Umbilical cord (tissue), 1 donor: ENCODE measurements at regions not wholly inside any gene's neighbourhood (a gene's known extent, or its start where the extent isn't known, plus 50 kb on each side); places are given as distances from the start of the nearest gene placed in this dataset.

Source experiments
- DNase-seq: peaks from one replicate; pipeline ENCODE4 v3.0.0-alpha.2; 2015; ENCODE audit warnings: low spot score

DNA sequence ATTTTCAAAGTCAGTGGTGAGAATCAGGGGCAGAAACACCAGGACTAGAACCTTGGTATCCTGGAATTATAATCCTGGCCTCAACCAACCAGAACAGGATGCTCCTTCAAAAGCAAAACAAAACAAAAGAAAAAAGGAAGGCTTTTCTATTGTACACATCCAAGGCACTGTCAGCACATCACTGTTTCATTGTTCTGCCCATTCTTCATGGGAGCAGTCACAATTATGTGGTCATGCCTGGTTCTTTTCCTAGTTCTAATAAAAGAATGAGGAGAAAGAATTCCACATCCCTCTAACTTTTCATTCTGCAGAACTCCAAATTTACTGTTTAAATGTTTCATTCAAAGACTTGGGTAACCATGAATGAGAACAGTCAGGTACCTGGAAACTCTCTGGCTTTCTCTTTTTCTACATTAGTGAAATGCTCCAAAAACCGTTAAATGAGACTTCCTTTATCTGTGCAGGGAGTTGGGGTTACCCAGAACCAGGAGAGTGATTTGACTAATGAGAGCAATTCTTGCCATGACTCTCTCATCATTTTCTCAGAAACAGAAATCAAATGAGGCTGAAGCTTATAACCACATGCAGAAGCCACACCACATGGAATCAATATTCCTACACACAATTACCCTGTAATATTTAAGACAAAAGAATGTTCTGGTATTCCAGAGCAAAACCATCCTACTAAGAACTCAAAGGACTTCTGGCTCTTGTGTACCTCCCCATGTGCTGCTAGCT is 110.9 kb upstream of the CCDC150 start:
- no peak for DNase-seq

DNA sequence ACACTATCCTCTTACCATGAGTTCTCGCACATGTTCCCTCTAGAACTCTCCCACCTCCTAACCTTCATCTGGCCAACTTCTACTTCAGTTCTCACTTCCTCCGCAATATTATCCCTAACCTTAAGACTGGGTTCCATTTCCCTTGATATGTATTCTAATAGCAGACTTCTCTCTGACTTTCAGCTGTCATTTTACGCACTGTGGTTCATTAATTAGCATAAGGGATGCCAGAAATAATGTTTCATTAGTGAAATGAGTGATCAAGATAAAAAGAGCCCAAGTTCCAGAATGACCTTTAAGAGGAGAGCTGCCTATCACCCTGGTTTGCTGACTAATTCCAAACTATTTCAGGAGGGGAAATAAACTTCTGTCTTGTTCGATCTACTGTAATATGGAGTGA is 108.6 kb upstream of the CCDC150 start:
- no peak for DNase-seq

DNA sequence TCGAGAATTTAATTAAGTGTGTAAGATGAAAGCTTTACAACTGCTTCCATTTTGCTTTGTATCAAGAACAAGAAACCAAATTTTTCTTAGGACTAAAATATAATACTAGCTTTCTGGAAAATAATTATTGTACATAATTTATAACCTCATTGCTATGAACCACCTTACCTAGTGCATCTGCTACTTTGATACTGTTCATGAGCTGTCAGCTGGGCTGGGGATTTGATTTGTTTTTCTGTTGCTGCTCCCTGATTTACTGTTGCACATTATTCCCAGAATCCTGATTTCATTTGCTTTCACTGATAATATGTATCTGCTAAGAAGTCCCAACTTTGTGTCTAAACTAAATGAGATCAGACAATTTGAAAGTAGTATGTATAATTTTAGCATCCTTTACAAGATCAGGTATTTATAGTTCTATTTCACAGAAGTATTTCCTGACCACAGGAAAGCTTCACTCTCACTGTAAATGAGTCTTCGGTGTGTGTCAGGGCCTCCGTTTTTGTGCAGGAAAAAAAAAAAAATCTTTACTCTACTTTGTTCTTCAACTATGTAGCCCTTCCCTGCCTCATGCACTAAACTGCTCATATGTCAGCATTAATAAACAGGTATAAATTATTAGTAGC is 105.6 kb upstream of the CCDC150 start:
- no peak for DNase-seq

DNA sequence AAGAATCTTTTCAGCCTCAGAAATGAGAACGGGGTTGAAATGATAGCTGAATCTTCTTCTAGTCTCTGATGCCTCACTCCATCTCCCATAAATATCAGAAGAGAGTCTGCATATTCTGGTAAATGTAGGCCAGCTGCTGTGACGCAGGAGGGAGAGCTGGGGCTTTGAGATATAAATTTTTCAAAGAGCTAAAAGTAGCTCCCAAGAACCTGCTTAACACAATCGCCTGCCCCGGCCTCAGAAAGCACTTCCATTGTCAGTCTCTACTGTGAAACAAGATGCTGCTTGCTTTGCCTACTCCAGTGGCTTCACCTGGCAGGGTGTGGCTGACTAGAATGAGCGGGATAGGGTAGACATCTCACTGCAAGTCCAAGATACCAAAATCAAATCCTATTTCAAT is 105.0 kb upstream of the CCDC150 start:
- DNase-seq: peak; percentile 63

DNA sequence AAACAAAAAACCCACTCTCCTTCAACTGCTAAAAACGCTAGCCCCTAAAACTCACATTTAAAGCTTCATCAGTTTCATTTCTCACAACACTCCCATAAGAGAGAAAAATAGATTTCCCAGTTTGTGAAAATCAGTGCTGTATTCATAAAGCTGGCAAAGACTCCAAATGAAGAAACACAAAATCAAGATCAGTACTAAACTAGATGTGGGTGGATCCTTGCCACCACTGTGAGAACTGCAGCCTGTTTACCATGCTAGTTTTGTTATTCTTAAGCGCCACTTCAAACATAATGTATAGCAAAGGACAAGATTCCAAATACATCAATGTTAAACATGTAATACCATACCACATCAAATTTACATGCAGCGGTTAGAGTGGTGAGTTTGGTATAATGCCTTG is 104.5 kb upstream of the CCDC150 start:
- DNase-seq: no peak

DNA sequence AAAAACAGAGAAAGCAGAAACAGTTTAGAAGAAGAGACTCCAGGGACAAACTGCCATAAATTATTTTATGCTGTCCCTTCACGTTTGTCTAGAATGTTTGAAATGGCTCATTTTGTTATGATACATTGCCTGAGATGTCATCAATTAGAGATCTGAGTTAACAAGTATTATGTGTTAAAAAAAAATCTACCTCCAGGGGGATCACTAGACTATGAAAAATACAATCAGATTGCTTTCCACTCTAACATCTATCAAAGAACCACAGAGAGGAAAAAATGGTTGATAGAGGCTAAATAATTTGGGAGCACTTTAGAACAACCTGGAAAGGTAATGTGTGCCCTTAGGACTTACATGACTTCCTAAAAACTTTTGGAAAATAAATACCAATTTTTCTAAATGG is 103.8 kb upstream of the CCDC150 start:
- no peak for DNase-seq

DNA sequence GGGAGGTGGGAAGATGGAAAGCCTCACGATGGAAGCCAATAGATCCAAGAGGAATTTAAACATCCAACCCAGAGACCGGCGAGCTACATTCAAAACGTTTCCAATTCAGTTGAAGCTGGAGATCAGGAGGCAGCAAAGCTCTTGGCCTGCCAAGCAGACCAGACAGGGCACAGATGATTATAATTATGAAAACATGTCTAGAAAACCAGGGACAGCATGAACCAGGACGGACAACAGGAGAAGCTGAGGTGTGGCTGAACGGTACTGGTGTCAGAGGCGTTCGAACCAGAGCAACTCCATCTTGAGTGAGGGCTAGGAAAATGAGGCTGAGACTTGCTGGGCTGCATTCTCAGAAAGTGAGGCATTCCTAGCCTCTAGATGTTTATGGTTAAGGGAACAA is 102.2 kb upstream of the CCDC150 start:
- no peak for DNase-seq

DNA sequence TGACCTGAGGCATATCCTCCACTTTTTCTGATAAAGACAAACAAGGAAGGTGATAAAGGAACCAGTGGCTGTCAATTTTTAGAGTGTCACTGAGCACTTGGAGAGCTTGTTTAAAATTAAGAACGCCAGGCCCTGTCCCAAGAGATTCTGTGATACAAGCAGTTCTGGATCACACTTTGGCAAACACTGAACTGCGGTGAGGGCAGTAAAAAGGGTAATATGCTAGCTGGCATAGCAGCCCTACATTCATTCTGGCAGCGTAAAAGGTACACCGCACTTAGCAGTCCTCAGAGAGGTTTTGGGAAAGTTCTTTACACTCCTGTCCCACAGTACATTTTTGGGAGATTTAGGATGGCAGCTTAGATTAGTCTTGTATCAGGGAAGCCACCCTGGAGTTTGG is 101.3 kb upstream of the CCDC150 start:
- DNase-seq: no peak

DNA sequence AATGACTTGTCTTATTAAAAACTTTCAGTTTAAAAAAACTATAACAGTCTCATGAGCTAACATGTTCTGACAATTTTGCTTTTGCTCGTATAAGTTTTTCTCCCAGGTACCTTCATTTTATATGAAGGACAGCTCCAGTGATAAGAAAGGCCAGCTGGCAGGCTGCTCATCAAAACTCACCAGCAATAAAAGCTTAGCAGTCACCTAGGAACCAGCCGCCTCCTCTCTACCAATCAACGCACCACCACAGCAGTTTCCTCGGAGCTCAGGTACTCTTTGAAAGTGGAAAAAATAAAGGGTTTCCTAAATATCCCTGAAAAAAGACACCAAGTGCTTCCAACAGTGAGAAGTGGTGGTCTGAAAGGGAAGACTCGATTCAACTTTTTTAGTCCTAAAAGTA is 100.9 kb upstream of the CCDC150 start:
- no peak for DNase-seq

DNA sequence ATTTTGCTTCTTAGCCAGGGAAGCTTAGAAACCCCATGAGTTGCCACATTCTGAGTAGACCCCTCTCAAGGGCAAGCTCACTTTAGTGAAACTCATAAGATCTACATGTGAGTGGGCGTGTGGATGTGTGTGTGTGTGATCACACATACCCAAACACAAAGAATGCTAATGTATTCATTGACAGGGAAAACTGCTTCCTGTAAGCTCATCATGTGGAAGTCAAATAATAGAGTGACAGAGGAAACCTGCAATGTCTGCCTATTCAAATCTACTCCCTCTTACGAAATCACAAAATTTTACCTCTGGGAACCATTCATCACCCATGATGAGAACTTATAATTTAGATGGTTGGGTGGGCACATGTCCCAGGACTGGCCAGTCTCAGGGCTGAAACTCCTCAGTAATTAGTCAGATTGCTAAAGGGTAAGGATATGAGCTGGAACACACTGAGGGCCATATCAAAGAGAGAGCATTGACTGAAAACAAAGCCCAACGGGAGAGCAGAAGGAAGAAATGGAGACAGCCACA is 94.5 kb upstream of the CCDC150 start:
- DNase-seq: no peak

DNA sequence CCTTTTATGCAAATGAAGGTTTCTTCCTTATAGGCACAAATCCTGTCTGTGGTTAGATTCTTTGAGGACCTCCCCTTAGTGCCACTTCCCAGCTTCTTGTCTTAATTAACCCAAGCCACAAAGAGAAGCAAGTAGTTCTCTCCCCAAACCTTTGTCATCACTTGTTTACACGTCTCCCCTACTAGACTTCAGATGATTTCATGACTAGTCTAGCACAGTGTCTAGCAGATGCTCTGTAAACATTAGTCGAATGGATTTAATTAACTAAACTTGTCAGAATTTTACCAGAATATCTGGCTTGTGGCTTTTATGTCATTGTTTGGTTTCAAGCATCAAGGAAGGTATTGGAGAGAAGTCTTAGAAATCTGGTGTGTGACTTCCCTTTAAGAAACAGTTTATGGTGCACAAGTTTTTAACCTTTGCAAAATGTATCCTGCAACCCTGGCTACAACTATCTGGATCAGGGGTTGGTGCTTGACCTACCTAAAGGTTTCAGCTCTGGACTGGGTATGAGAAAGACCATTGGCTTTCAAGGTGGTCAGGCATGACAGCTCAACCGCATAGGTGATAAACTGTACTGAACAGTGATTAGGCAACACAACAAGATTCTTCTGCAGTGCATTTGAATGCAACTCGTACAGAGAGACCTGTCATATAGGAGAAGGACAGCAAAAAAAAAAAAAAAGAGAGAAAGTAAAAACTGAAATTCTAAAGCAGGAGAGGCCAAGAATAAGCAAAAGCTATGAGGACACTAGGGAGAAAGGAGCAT is 93.2 kb upstream of the CCDC150 start:
- DNase-seq: no peak

DNA sequence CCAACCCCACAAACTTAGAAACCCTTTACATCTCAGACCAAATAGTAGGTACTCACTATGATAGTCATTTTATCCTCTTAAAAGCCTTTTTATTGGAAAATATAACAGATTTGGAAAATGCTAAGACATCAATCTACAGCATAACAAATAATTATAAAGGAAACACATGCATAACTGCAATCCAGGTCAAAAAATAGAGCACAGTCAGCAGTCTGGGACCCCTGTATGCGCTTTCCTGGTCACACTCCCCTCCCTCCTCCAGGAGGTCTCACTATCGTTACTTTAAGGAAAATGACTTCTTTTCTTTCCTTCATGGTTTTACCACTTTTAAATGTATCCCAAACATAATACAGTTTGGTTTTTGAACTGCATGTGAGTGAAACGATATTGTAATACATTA is 90.5 kb upstream of the CCDC150 start:
- no peak for DNase-seq

DNA sequence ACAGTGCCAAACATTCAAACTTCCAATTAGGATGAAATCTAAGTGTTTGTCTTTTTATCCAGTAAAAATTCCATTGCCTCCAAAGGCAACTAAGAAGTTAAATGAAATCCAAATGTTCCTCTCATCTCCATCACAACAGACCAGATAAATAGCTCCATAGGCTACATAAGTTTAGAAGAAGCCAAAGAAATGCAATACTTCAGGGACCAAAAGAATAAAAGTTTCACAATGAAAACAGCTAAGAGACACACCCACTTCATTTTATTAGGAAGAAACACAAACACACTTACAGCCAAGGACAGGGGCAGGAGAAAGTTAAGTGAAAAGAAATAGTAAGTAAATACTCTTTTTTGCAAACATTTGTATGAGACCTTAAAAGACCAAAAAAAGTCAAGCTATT is 88.5 kb upstream of the CCDC150 start:
- no peak for DNase-seq

DNA sequence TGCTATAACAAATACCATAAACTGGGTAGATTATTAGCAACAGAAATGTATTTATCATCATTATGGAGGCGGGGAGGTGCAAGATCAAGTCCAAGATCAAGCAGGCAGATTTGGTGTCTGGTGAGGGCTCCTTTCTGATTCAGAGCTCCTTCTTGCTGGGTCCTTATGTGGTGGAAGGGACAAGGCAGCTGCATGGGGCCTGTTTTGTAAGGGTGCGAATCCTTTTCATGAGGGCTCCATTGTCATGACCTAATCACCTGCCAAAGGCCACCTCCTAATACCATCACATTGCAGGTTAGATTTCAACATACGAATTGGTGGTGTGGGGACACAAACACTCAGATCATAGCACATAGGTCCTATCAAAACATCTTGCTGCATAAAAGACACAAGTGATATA is 84.4 kb upstream of the CCDC150 start:
- no peak for DNase-seq

DNA sequence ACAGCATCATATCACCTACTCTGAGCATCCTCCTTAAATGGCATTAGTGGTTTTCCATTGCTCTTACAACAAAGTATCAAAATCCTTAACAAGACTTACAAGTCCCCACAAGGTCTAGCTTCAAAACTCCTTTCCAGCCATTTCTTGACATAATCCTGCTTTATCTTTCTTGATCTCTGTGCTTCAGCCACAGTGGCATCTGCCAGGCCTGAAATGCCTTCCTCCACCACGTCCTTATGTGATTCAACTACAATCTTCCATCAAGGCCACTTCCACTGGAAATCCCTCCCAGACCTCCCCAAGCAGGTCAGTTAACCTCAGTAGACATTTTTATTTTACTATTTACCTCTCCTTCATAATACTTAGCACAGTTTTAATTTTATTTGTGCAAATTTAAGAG is 83.8 kb upstream of the CCDC150 start:
- peak; percentile 22 for DNase-seq

DNA sequence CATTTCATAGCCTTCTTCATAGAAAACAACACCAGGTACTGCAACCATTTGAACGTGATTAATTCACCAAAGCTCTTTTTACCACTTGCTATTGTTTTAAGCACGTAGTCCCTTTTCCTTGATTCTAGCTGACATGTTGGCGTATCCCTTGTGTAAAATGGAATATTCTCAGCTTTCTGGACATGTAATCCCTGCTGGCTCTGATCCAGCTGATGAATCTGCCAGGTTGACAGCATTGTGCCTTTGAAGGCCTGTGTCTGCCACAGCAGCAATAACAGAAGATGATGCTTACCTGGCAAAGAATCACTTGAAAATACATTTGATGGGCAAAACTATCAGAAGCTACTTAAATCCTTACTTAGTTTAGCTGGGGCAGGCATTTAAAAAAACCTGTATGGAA is 81.0 kb upstream of the CCDC150 start:
- DNase-seq: no peak

DNA sequence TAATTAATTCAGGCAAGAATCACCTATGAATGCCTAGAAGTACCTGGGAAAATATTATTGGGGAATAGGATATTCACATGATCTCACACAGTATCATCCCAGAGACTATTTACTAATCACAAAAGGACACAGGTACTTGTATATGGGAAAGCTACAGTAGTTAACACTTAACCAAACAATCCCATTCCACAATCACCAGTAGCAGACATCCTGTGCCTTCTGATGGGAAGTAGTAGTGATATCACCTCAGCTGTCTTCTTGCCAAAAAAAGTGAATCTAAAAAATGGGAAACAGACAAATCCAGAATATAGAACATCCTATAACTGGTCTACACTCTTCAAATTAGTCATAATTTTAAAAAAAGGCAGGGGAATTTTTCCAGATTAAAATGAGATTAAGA is 75.6 kb upstream of the CCDC150 start:
- DNase-seq: no peak

DNA sequence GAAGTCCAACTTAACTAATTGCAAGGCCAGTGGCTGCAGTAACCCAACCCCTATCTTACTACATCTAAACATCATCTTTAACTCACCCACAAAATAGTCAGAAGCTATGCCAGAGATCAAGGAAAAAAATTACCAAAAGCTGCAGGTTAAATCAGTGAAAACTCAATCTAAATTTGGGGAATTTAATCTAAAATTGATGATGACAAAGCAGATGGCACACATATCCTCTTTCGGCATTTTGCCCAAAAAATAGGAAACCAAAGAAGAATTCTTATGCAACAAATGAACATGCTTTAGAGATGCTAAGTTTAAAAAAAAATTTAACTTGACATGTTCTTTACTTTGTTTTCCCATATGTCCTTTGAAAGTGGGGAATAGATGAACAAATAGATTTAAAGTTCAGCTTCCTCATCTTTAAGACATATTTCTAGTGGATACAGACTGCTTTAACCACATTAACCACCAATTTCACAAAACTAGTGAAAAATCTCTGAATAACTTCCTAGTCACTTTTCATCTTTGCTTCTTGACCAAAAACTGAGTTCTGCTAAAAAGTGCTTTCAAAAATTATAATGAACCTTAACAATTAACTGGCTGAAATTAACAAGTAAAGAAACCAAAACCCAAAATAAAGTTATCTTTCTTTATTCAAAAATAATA is 74.3 kb upstream of the CCDC150 start:
- DNase-seq: no peak

DNA sequence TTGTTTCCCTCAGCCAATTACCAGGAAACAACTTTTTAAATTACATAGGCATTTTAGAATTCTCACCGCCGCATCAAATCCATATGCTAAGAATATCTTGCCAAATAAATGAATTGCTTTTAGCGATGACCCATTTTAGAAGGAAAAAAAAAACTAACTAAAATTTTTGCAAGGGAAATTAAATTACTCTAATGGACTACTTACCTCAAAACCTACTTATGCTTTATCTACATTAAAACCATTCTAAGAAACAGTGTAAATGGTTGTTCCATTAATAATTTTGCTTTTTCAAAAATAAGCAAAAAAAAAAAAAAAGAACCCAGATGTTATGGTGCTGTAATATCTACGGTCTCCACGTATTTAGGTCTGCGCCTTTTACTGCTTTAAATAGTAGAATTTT is 73.5 kb upstream of the CCDC150 start:
- DNase-seq: no peak

DNA sequence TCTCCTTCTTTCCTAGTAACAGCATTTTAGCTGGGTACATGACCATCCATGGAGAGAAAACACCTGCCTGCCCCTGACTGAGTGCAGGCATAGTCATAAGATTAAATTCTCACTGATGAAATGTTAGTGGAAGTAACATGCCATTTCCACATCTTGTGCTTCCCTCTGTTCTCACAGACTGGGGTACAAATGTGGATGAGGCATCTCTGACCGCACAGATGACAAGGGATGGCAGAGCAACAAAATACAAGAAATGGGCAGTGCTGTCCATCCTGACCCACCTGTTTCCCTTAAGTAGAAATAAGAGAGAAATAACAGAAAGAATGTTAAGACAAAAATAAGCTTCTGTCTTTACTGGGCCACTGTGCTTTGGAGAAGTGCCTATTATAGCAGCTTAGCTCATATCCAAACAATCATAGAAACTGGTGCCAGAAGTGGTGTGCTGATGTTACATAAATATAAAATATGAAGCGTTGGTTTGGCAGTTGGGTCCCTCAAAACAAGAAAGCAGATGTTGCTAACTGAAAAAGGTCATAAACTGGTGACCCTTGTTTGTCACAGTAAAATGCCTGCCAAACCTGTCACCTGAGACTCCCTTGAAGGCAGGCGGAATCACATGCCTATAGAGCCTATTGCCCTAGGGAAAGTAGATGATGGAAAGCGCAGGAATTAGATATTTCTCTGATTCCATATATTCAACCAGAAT is 72.4 kb upstream of the CCDC150 start:
- no peak for DNase-seq

DNA sequence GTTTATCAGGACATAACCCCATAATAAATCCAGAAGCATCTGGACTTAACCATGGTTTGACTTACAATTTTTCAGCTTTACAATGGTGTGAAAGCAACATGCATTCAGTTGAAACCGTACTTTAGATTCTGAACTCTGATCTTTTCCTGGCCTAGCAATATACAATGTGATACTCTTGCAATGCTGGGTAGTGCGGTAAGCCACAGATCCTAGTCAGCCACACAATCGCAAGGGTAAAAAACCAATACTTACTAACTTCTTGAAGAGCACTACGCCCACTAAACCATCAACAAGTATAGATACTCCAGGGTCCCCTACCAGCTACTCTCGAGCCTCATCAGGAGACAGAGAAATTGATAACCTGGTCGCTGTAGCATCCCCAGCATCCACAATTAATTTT is 71.0 kb upstream of the CCDC150 start:
- no peak for DNase-seq

DNA sequence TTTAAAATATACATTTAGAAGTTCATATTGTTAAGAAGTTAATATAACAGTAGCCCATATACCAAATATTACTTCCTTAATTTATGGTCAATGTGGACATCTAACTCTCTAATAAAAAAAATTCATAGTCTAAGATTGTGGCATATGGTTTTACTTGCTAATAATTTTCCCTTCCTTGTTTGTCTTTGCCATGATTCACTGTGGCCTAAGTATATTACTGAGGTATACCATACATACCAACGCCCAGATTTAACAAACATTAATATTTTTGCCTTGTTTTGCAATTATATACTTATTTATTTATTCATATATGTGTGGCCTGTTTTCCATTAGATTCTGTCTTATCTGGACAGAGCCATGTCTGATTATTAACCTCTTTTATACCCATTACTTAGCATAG is 54.6 kb upstream of the CCDC150 start:
- no peak for DNase-seq
